Astrocyte (in vitro differentiated cells and primary cell): ENCODE measurements at regions not wholly inside any gene's neighbourhood (a gene's known extent, or its start where the extent isn't known, plus 50 kb on each side); places are given as distances from the start of the nearest gene placed in this dataset.

Source experiments
- DNase-seq: peaks from one replicate; pipeline ENCODE4 v3.0.0-alpha.2; 2010; ENCODE audit warnings: low read depth
- FAIRE-seq: peaks from 2 replicates; lab custom pipeline; 2011; peaks lifted over from hg19 to GRCh38; lab: Jason Lieb, UNC
- H2AFZ ChIP-seq: 2 replicates; pipeline ENCODE4 v1.6.0; 2012; ENCODE audit warnings: low read depth, low read length, inconsistent platforms
- H3K27ac ChIP-seq: 2 replicates; pipeline ENCODE4 v1.5.1; 2011; ENCODE audit warnings: low read depth, low read length, inconsistent platforms
- H3K27me3 ChIP-seq: 2 replicates; pipeline ENCODE4 v1.6.0; 2011; ENCODE audit warnings: low read length, inconsistent platforms; ENCODE audit not compliant: insufficient read depth
- H3K36me3 ChIP-seq: 2 replicates; pipeline ENCODE4 v1.5.1; 2011; ENCODE audit warnings: low read length, inconsistent platforms; ENCODE audit not compliant: insufficient read depth
- H3K4me1 ChIP-seq: 2 replicates; pipeline ENCODE4 v1.5.1; 2011; ENCODE audit warnings: low read length, inconsistent platforms; ENCODE audit not compliant: insufficient read depth
- H3K4me2 ChIP-seq: 2 replicates; pipeline ENCODE4 v1.6.0; 2012; ENCODE audit warnings: low read length, inconsistent platforms
- H3K4me3 ChIP-seq: 2 replicates; pipeline ENCODE4 v1.5.1; 2011; ENCODE audit warnings: low read depth, mild to moderate bottlenecking, low read length, inconsistent platforms; ENCODE audit not compliant: insufficient read depth
- H3K79me2 ChIP-seq: 2 replicates; pipeline ENCODE4 v1.6.0; 2012; ENCODE audit warnings: mild to moderate bottlenecking, low read length, inconsistent platforms; ENCODE audit not compliant: insufficient read depth
- H3K9ac ChIP-seq: 2 replicates; pipeline ENCODE4 v1.6.0; 2012; ENCODE audit warnings: mild to moderate bottlenecking, low read length, inconsistent platforms
- H3K9me3 ChIP-seq: 2 replicates; pipeline ENCODE4 v1.5.1; 2012; ENCODE audit warnings: low read depth, mild to moderate bottlenecking, low read length, inconsistent platforms; ENCODE audit not compliant: insufficient read depth
- H4K20me1 ChIP-seq: 2 replicates; pipeline ENCODE4 v1.6.0; 2012; ENCODE audit warnings: low read length, inconsistent platforms; ENCODE audit not compliant: insufficient read depth
- H3K27ac Mint-ChIP-seq: one replicate; pipeline ENCODE4 v1.8.0; 2021; ENCODE audit warnings: mild to moderate bottlenecking, mixed read lengths; ENCODE audit not compliant: unreplicated experiment
- H3K27me3 Mint-ChIP-seq: one replicate; pipeline ENCODE4 v1.8.0; 2021; ENCODE audit warnings: low read depth, mixed read lengths; ENCODE audit not compliant: unreplicated experiment
- H3K36me3 Mint-ChIP-seq: one replicate; pipeline ENCODE4 v1.8.0; 2021; ENCODE audit warnings: low read depth, mixed read lengths; ENCODE audit not compliant: unreplicated experiment
- H3K4me1 Mint-ChIP-seq: one replicate; pipeline ENCODE4 v1.8.0; 2021; ENCODE audit warnings: low read depth, mixed read lengths; ENCODE audit not compliant: unreplicated experiment
- H3K4me3 Mint-ChIP-seq: one replicate; pipeline ENCODE4 v1.8.0; 2021; ENCODE audit warnings: mild to moderate bottlenecking, moderate library complexity, mixed read lengths; ENCODE audit not compliant: unreplicated experiment
- H3K9me3 Mint-ChIP-seq: one replicate; pipeline ENCODE4 v1.8.0; 2021; ENCODE audit warnings: mild to moderate bottlenecking, mixed read lengths; ENCODE audit not compliant: unreplicated experiment
- EZH2 ChIP-seq: IDR thresholded peaks from 2 replicates; pipeline ENCODE4 v1.6.1; 2012; ENCODE audit warnings: mild to moderate bottlenecking, low read length, inconsistent platforms; ENCODE audit not compliant: insufficient read depth
- TF ChIP-seq, protein P1 (sequence below): IDR thresholded peaks from 2 replicates; pipeline ENCODE4 v1.5.1; 2011; ENCODE audit warnings: low read depth, mild to moderate bottlenecking, inconsistent platforms, low read length, moderate library complexity; ENCODE audit not compliant: insufficient read depth

DNA sequence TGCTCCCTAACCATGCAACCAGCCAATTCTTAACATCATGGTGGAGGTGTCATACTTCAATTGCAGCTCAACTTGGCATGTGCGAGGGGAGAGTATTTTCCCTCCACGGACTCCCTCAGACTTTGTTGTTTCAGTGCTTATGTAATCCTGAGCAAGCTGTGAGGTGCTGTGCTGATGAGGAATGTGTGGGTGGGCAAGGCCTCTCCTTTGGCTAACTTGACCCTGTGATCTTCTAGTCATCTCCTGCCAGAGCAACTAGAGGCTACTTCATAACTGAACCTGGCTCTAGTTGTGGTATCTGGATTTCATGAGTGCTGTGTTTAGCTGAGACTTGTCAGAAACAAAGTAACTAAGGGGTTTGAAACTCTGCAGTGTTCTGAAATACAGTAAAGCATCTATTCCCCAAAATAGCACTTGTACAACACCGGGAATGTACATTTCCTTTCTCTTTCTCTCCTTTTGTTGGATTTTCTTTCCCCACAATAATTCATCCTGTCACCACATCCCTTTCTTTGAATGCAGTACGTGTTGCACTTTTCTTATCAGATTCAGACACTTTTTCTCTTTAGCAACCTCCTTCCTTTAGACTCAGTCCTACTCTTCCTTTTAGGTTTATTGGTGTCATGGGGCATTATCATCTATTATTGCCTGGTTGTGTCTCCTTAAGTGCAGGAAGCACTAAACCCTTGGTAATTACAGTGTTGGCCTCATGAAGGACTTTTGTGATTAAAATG lies 415.2 kb upstream of the NR3C2 start:
- Histone ChIP-seq H4K20me1 (no peaks in the 10 kb centered on the region), H3K27me3 (no peaks in the 10 kb centered on the region), H3K4me1 (no peaks in the 10 kb centered on the region), H3K4me3 (no peak overlapping the region), H3K4me2 (no peak overlapping the region), H2AFZ (no peak overlapping the region), H3K27ac (no peak overlapping the region), H3K36me3 (no peaks in the 10 kb centered on the region), H3K9me3 (no peaks in the 10 kb centered on the region), H3K79me2 (no peaks in the 10 kb centered on the region), H3K9ac (no peak overlapping the region)
- Mint-ChIP-seq H3K9me3 (peaks cover 5% of the 10 kb centered on the region), H3K27me3 (no peaks in the 10 kb centered on the region), H3K4me1 (peaks cover 11% of the 10 kb centered on the region), H3K4me3 (no peak overlapping the region), H3K27ac (peak overlapping the region; percentile 23), H3K36me3 (no peaks in the 10 kb centered on the region)
- TF ChIP-seq, protein P1, sequence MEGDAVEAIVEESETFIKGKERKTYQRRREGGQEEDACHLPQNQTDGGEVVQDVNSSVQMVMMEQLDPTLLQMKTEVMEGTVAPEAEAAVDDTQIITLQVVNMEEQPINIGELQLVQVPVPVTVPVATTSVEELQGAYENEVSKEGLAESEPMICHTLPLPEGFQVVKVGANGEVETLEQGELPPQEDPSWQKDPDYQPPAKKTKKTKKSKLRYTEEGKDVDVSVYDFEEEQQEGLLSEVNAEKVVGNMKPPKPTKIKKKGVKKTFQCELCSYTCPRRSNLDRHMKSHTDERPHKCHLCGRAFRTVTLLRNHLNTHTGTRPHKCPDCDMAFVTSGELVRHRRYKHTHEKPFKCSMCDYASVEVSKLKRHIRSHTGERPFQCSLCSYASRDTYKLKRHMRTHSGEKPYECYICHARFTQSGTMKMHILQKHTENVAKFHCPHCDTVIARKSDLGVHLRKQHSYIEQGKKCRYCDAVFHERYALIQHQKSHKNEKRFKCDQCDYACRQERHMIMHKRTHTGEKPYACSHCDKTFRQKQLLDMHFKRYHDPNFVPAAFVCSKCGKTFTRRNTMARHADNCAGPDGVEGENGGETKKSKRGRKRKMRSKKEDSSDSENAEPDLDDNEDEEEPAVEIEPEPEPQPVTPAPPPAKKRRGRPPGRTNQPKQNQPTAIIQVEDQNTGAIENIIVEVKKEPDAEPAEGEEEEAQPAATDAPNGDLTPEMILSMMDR, result no peak
- TF ChIP-seq EZH2, result no peak
- DNase-seq (peak; percentile 55), FAIRE-seq (no peak)

DNA sequence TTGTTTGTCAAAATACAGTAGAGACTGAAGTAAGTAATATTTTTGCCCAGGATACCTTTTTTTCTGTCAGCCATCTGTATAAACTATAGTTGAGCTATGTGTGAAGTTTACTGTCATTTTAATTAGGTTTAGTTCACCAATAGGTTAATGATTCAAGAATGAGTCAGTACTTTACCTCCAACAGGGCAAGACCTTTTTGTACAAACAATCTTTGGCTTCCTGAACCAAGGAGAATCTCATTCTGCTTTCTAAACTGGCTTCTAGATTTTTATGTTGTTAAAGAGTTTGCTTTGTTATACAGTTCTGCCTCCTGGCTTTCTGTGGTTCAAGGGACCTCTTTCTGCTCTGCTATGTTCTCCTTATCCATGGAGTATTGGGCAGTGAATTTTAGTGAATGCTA lies 412.0 kb upstream of the NR3C2 start:
- no peak overlapping the region for H3K27ac ChIP-seq
- no peaks in the 10 kb centered on the region for H3K4me1 ChIP-seq
- Mint-ChIP-seq H3K4me1 (peaks cover 11% of the 10 kb centered on the region), H3K9me3 (peaks cover 9% of the 10 kb centered on the region), H3K27me3 (no peaks in the 10 kb centered on the region), H3K36me3 (no peaks in the 10 kb centered on the region), H3K27ac (no peak overlapping the region), H3K4me3 (no peak overlapping the region)
- no peak overlapping the region for H3K4me3 ChIP-seq
- H3K27me3 ChIP-seq, result no peaks in the 10 kb centered on the region
- no peak for DNase-seq
- TF ChIP-seq EZH2, result no peak
- TF ChIP-seq, protein P1, result no peak
- no peak overlapping the region for H3K4me2 ChIP-seq
- FAIRE-seq, result no peak
- H3K79me2 ChIP-seq, result no peaks in the 10 kb centered on the region
- no peak overlapping the region for H3K9ac ChIP-seq
- no peaks in the 10 kb centered on the region for H4K20me1 ChIP-seq
- H2AFZ ChIP-seq, result no peak overlapping the region
- H3K36me3 ChIP-seq, result no peaks in the 10 kb centered on the region
- H3K9me3 ChIP-seq, result no peaks in the 10 kb centered on the region

DNA sequence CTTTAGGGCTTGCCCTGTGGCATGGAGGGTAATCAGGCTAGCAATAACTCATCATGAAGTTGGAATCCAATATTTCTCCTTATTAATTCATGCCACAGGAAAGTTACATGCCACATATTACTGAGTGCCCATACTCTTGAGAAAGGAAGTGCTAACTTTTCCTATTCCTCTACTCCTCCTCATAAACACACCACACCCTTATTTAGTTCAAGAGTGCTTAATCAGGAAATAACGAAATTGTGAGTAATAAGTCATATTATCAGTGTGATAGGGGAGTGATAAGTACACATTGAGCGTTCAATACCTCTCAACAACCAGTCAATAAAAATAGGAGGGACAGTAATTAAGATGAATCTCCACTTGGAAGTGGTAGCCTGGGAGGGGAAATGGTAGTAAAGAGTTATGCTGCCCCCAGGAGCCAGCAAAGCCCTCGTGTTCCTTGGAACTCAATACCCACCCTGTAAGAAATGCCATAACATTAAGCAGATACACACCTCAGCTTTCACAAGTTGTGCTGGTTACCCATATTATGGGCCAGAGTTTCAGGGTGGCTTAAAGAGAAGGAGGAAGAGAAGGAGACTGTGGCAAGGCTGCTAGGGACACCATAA lies 410.0 kb upstream of the NR3C2 start:
- no peak for DNase-seq
- Mint-ChIP-seq H3K36me3 (no peaks in the 10 kb centered on the region), H3K4me1 (peaks cover 4% of the 10 kb centered on the region), H3K4me3 (no peak overlapping the region), H3K9me3 (peaks cover 9% of the 10 kb centered on the region), H3K27me3 (no peaks in the 10 kb centered on the region), H3K27ac (no peak overlapping the region)
- Histone ChIP-seq H3K4me3 (no peak overlapping the region), H3K27ac (no peak overlapping the region), H3K9me3 (no peaks in the 10 kb centered on the region), H2AFZ (no peak overlapping the region), H3K79me2 (no peaks in the 10 kb centered on the region), H3K9ac (no peak overlapping the region), H3K36me3 (no peaks in the 10 kb centered on the region), H3K4me1 (no peaks in the 10 kb centered on the region), H4K20me1 (no peaks in the 10 kb centered on the region), H3K4me2 (no peak overlapping the region), H3K27me3 (no peaks in the 10 kb centered on the region)
- no peak for FAIRE-seq
- TF ChIP-seq, protein P1, result no peak
- no peak for TF ChIP-seq EZH2
